ENCODE measurements at regions not wholly inside any gene's neighbourhood (a gene's known extent, or its start where the extent isn't known, plus 50 kb on each side); places are given as distances from the start of the nearest gene placed in this dataset.

DNA sequence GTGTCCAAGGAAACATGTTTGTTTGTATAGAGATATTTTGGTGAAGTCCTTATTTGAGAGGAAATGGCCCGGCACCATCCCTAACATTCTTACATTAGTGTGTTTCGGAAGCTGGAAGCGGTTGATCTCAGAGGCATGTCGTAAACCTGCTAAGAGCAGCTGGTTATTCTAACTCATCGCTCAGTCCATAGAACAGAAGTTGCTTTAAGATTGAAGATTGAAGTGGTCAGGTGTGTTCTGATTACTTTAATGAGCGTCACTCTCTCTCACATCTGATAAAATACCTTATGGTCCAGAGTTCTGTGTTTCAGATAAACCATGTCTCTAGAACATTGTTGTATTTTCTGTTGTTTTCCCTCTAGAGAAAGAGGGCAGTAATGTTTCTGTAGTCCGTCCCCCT is 60.2 kb upstream of the FLT1 start:
- no peak overlapping the region for H3K4me3 ChIP-seq (ENCODE audit: low read length)
- no peak for DNase-seq (ENCODE audit: low read depth)
- TF ChIP-seq, protein P1, sequence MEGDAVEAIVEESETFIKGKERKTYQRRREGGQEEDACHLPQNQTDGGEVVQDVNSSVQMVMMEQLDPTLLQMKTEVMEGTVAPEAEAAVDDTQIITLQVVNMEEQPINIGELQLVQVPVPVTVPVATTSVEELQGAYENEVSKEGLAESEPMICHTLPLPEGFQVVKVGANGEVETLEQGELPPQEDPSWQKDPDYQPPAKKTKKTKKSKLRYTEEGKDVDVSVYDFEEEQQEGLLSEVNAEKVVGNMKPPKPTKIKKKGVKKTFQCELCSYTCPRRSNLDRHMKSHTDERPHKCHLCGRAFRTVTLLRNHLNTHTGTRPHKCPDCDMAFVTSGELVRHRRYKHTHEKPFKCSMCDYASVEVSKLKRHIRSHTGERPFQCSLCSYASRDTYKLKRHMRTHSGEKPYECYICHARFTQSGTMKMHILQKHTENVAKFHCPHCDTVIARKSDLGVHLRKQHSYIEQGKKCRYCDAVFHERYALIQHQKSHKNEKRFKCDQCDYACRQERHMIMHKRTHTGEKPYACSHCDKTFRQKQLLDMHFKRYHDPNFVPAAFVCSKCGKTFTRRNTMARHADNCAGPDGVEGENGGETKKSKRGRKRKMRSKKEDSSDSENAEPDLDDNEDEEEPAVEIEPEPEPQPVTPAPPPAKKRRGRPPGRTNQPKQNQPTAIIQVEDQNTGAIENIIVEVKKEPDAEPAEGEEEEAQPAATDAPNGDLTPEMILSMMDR (conservative IDR thresholded peaks at IDR 0.05; ENCODE audit: low read length): no peak

- no peak for DNase-seq (ENCODE audit: low read depth)
- TF ChIP-seq, protein P1 (conservative IDR thresholded peaks at IDR 0.05; ENCODE audit: low read length): no peak
- H3K4me3 ChIP-seq (ENCODE audit: low read length): no peak overlapping the region
Measured at GRCh38 chr13:28553971-28554370, 59.0 kb upstream of the FLT1 start.

- TF ChIP-seq, protein P1 (conservative IDR thresholded peaks at IDR 0.05; ENCODE audit: low read length): no peak
- DNase-seq (ENCODE audit: low read depth): no peak
- no peak overlapping the region for H3K4me3 ChIP-seq (ENCODE audit: low read length)
Measured at GRCh38 chr13:28552288-28552687, 57.4 kb upstream of the FLT1 start.

GRCh38 chr13:28551498-28551895 is 56.6 kb upstream of the FLT1 start:
- no peak for DNase-seq (ENCODE audit: low read depth)
- TF ChIP-seq, protein P1 (conservative IDR thresholded peaks at IDR 0.05; ENCODE audit: low read length): no peak

DNA sequence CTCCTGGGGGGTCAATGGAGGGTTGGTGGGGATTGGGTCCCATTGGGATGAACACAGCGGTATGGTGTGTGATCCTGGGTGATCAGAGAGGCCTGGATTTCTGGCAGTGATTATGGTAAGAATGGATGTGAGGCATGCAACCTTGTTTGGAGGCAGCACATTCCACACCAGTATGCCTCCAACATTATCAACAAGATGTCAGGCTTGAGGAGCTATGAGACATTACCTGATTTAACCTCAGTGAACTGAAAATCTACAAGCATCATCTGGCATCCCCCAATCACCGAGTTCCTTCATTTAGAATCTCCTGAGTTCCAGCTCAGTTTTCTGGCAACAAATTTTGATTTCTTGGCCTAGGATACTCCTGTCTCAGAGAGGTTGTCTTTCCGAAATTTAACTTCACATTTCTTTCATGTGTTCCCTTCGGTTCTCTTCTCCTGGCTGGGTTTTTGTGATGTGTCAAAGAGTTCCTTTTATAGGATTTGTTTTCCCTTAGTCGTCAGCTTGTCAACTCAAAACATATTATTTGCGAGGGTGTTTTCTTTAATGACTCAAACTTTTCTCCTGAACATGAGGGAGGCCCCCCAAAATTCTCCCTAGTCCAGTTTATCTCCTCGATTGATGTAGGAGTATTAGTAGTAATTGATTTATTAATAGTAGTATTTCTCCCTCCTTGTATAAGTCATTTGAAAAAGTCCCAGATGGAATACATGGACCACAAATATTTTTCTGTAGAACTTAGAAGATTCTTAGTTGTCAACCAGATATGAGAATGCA is 56.0 kb upstream of the FLT1 start:
- no peak for DNase-seq (ENCODE audit: low read depth)
- TF ChIP-seq, protein P1 (conservative IDR thresholded peaks at IDR 0.05; ENCODE audit: low read length): no peak
- H3K4me3 ChIP-seq (ENCODE audit: low read length): no peak overlapping the region

More at GRCh38 chr13:28551498-28551895, 56.6 kb upstream of the FLT1 start:
- no peak overlapping the region for H3K4me3 ChIP-seq (ENCODE audit: low read length)

DNA sequence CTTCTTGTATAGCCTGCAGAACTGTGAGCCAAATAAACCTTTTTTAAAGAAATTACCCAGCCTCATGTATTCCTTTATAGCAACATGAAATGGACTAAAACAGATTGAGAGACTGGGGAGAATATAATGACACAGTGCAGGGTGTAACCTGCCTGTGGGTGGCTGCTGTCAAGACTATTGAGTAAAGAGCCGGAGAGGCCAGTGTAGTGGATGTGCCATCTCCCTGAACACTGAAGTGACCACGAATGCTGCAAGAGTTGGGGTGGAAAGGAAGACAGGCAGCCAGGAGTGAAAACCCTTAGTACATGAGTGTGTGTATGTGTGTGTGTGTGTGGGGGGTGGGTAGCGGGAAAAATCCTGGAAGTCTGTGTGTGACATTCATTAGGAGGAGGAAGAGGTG is 55.2 kb upstream of the FLT1 start:
- DNase-seq (ENCODE audit: low read depth): no peak
- H3K4me3 ChIP-seq (ENCODE audit: low read length): no peak overlapping the region
- TF ChIP-seq, protein P1 (conservative IDR thresholded peaks at IDR 0.05; ENCODE audit: low read length): no peak

- H3K4me3 ChIP-seq (ENCODE audit: low read length): no peak overlapping the region
- DNase-seq (ENCODE audit: low read depth): no peak
- TF ChIP-seq, protein P1 (conservative IDR thresholded peaks at IDR 0.05; ENCODE audit: low read length): no peak
Measured at GRCh38 chr13:28548872-28549271, 53.9 kb upstream of the FLT1 start.

Measured in AG10803 (cell line).